Peyer's patch (tissue), 4 donors: ENCODE measurements at regions not wholly inside any gene's neighbourhood (a gene's known extent, or its start where the extent isn't known, plus 50 kb on each side); places are given as distances from the start of the nearest gene placed in this dataset.

Experiments
- DNase-seq, 3 donors: peaks; one replicate each; pipeline ENCODE4 v3.0.0-alpha.2; 2017 to 2019
- H3K27ac ChIP-seq, 4 donors: fragments of 200-600 bp; sonication (generic); one replicate each; pipeline ENCODE4 v1.5.1; 2016 to 2019
- H3K27me3 ChIP-seq, 2 donors: fragments of 200-600 bp; sonication (generic); one replicate each; pipeline ENCODE4 v1.5.1; 2019
- H3K36me3 ChIP-seq, 3 donors: fragments of 200-600 bp; sonication (generic); one replicate each; pipeline ENCODE4 v1.5.1; 2016 to 2019
- H3K4me1 ChIP-seq, 4 donors: fragments of 200-600 bp; sonication (generic); one replicate each; pipeline ENCODE4 v1.5.1; 2016 to 2019
- H3K4me3 ChIP-seq, 4 donors: fragments of 200-600 bp; sonication (generic); 1 replicate in 3 of 4; 2 replicates in 1 of 4; pipeline ENCODE4 v1.5.1; 2016 to 2019; ENCODE audit warnings: mild to moderate bottlenecking in 1 of 4
- H3K9me3 ChIP-seq, 4 donors: fragments of 200-600 bp; sonication (generic); one replicate each; pipeline ENCODE4 v1.5.1; 2016 to 2019; ENCODE audit warnings: mild to moderate bottlenecking in 1 of 4
- CTCF ChIP-seq, 6 experiments: fragments of 450-650 bp in 4 of 6; fragments of 200-600 bp in 2 of 6; sonication (generic) in 1 of 6; IDR thresholded peaks; one replicate each; pipeline ENCODE4 v1.5.1; 2017 to 2019; ENCODE audit warnings: antibody characterized with exemption in 6 of 6, mild to moderate bottlenecking in 3 of 6, moderate library complexity in 1 of 6
- POLR2A ChIP-seq, 2 donors: fragments of 450-650 bp; IDR thresholded peaks; one replicate each; pipeline ENCODE4 v1.5.1; 2017; ENCODE audit warnings: antibody characterized with exemption in 2 of 2, mild to moderate bottlenecking in 2 of 2, moderate library complexity in 2 of 2

DNA sequence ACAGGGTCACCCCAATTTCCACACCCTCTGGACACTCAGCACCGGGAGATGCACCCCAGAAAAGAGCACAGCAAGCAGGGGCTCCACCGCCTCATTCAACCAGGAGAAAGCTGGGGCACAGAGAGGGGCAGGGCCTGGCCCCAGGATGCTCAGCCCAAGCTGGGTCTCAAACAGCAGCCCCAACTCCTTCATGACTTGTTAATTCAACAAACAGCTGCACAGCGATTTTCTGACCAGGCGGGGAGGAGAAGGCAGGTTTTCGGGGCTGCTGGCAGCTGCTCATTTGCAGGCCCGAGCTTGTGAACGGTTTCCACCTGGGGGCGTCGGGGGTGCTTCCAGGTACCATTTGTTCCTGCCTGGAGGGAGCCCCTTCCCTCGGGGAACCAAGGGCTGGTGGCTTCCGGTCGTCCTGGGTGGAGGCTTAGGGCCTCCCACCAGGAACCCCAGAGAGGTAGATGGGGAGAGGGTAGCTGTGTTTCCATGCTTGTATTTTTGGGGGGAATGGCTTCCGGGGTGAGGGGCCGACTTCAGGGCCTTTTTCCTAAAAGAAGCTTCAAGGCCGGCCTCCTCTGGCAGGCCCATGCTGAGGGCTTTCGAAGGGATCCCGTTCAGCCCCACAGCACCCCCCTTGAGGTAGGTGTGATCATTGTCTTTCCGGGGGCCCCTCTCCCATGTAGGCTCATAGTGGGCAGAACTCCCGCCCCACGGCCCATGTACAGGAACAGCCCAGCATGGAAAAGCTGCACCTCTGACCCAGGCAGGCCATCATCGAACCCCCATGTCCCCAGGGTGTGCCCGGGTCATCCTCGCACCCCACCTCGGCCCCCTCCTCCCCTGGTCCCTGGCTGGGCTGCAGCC is 191.6 kb upstream of the GSE1 start:
- H3K27ac ChIP-seq, result peak overlapping the region in 2 of 4 donors; percentile 33 to 57
- H3K36me3 ChIP-seq, result no peaks in the 10 kb centered on the region
- TF ChIP-seq CTCF (IDR thresholded peaks at IDR 0.05), result no peak
- TF ChIP-seq POLR2A (IDR thresholded peaks at IDR 0.05), result no peak
- H3K4me1 ChIP-seq, result peaks cover 0 to 32% (median 0%) of the 10 kb centered on the region in 4 donors
- H3K27me3 ChIP-seq, result no peaks in the 10 kb centered on the region
- no peaks in the 10 kb centered on the region for H3K9me3 ChIP-seq
- no peak for DNase-seq
- H3K4me3 ChIP-seq, result no peak overlapping the region

GRCh38 chr16:85422196-85422631 is 190.9 kb upstream of the GSE1 start:
- Histone ChIP-seq H3K27me3 (no peaks in the 10 kb centered on the region), H3K27ac (peak overlapping the region in 2 of 4 donors; percentile 33 to 57), H3K4me1 (peaks cover 0 to 32% (median 0%) of the 10 kb centered on the region in 4 donors), H3K4me3 (peak overlapping the region in 1 of 4 donors; percentile 17), H3K36me3 (no peaks in the 10 kb centered on the region), H3K9me3 (no peaks in the 10 kb centered on the region)
- no peak for TF ChIP-seq CTCF (IDR thresholded peaks at IDR 0.05)
- no peak for TF ChIP-seq POLR2A (IDR thresholded peaks at IDR 0.05)
- peak in 1 of 3 donors; percentile 69 for DNase-seq

DNA sequence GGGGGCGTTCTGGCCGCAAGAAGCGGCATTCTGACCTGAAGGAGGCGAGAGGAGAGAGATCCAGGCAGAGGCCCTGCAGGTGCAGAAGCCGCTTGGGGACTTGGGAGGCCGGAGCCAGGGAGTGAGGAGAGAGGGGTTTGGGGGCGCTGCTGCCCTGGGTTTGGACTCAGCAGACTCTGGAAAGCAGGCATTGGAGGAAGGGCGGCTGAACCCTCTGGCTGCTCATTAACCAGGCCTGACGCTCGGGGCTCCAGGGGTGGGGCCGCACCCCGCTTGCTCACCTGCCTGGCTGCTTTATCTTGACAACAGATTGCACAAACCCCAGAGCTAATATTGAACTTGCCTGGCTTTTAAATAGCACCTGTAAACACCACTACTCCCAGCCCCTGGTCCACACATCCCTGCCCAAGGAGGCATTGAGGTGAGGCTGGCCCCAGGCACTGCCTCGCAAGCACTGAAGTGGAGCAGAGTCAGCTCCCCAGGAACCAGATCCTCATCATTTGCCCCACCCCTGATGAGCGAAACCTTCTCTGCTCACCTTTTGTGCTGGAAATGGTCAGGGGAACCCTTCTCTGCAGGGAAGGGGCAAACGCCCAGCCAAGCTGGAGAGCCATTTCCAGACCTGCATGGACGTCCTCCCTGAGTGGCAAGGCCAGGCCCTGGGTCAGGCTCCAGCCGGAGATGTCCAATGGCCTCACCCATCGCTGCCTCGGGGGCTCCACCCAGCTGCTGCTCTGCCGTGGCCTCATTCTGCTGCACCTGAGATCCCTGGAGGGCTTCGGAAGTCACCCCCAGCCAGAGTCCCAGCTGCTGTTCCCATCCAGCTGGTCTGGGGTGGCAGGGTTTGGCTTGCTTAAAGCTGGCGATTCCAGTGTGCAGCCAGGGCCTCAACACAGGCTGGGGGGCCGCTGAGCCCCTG is 190.2 kb upstream of the GSE1 start:
- TF ChIP-seq CTCF (IDR thresholded peaks at IDR 0.05), result no peak
- no peak for TF ChIP-seq POLR2A (IDR thresholded peaks at IDR 0.05)
- Histone ChIP-seq H3K4me3 (peak overlapping the region in 1 of 4 donors; percentile 17), H3K36me3 (no peaks in the 10 kb centered on the region), H3K27me3 (no peaks in the 10 kb centered on the region), H3K4me1 (peaks cover 0 to 32% (median 0%) of the 10 kb centered on the region in 4 donors), H3K9me3 (no peaks in the 10 kb centered on the region), H3K27ac (peak overlapping the region in 2 of 4 donors; percentile 33 to 57)
- DNase-seq, result peak in 2 of 3 donors; percentile 90 to 93

GRCh38 chr16:85423631-85424030 is 189.5 kb upstream of the GSE1 start:
- peaks cover 0 to 32% (median 0%) of the 10 kb centered on the region in 4 donors for H3K4me1 ChIP-seq
- no peak for DNase-seq
- TF ChIP-seq POLR2A (IDR thresholded peaks at IDR 0.05) (no peak), CTCF (IDR thresholded peaks at IDR 0.05) (no peak)
- H3K4me3 ChIP-seq, result no peak overlapping the region
- H3K36me3 ChIP-seq, result no peaks in the 10 kb centered on the region
- H3K27ac ChIP-seq, result peak overlapping the region in 1 of 4 donors; percentile 57
- no peaks in the 10 kb centered on the region for H3K27me3 ChIP-seq
- no peaks in the 10 kb centered on the region for H3K9me3 ChIP-seq

DNA sequence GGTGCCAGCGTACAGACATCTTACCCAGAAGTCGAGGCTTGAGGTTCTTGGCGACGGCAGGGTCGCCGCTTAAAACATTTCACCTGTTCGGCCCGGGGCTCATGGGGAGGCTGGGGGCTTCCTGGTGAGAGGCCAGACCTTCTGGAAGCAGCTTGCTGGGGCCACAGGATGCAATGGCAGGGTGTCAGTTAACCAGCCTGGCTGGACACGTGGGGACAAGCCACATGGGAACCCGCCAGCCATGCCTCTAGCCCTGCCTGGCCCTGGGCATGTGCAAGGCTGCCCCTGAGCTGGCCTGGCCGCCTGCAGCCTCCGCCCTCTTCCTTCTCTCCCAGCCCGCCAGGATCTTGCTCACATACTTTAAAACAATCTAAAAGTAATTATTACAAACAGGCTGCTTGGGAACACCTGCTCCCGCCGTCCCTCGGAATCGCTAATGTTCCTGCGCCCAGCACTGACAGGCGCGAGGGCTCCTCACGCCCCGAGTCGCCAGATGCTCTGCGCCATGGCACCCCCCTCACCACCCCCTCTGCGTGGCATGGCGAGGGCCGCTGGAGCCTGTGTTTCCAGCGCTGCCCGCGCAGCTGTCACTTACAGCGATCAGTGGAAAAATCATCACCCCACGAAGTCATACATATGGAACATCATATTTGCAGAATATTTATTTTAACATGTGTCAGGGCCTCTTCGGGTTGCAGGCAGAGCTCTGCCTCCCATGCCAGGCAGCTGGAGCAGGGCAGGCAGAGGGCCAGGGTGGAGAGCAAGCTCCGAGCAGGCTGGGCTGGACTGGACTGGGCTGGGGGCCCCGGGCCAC is 188.7 kb upstream of the GSE1 start:
- no peaks in the 10 kb centered on the region for H3K9me3 ChIP-seq
- H3K4me3 ChIP-seq, result no peak overlapping the region
- H3K27me3 ChIP-seq, result no peaks in the 10 kb centered on the region
- H3K27ac ChIP-seq, result peak overlapping the region in 1 of 4 donors; percentile 39
- H3K36me3 ChIP-seq, result no peaks in the 10 kb centered on the region
- peaks cover 0 to 32% (median 0%) of the 10 kb centered on the region in 4 donors for H3K4me1 ChIP-seq
- TF ChIP-seq POLR2A (IDR thresholded peaks at IDR 0.05), result no peak
- no peak for TF ChIP-seq CTCF (IDR thresholded peaks at IDR 0.05)
- DNase-seq, result no peak
